Jurkat, Clone E6-1 (cell line): ENCODE measurements at regions not wholly inside any gene's neighbourhood (a gene's known extent, or its start where the extent isn't known, plus 50 kb on each side); places are given as distances from the start of the nearest gene placed in this dataset.

Experiments used
- DNase-seq: peaks from one replicate; pipeline ENCODE4 v3.0.0-alpha.2; 2011; ENCODE audit warnings: low read depth, low spot score
- H3K4me3 ChIP-seq: 2 replicates; pipeline ENCODE4 v1.5.1; 2011; ENCODE audit warnings: mild to moderate bottlenecking, low read length, control low read depth, moderate library complexity

DNA sequence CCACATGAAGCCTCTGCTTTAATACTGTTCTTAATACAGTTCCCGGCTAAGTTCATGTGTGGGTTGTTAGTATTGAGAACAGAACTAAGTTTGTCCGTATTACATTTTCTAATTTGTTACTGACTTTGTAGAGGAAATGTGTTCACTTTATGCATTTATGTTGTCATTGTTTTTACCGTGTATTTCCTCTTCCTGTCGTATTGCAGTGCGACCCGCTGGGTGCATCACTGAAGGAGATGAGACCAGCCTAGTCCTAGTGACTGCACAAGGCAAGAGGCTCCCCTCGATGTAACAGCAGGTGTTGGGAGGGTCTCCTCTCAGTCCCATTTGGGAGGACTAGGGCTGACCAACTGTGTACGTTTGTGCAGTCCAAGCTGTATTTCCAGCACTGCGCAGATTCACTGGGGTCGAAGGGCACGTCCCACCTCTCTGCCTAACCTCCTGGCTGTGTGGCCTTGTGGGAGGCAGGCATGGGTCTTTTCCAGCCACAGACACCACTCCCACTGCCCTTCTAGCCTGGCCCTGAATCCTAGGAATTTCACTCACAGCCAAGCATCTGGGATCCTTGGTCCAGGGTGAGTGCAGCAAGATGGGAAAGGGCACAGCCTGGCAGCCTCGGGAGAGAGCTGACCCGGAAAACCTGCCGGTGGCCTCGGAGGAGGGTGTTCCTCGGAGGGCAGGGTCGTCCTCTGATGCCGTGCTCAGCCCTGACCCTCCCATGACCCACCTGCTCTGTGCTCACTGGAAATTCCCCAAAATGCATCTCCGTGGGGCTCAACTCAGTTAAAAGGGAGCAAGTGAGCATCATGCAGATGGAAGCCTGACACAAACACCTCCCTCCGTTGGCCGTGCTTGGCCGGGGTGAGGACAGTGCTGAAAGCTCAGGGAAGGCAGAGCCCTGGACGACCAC, 63.9 kb upstream of the FAM20C start:
- H3K4me3 ChIP-seq = no peak overlapping the region
- no peak for DNase-seq

DNA sequence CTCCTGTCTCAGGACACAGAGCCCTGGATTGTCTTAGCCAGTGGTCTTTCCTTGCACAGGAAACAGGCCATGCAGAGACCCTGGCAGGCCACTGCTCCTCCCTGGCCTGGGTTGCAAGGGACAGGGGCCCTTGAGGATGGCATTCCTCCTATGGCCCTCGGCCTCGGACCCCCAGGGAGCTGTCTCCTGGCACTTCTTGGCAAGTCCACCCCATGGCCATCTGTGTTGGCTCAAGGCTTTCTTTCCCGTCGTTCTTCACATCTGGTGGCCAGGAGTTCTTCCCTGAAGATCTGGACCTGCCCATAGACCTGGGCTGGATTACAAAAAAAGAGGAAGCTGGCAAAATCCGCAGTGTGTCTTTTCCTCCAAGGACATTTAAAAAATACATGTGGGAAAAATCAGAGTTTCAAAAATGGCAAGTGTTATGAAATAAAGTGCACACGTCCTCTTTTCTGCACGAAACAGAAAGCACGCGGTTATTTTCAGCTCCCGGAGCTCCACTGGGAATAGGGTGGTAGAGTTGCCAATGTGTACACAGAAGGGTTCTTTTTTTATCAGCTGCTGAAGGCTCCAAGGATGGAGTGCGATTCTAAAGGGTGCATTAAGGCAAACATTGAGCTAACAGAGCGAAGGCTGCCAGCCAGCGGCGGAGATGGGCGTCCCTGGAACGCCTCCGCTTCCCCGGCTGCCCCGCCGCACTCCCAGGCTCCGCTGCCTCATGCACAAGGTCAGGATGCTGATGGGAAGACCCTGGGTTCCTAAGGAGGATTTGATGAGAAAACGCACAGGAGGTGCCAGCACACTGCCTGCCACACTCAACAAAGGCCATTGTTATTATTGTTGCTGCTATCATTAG, 62.8 kb upstream of the FAM20C start:
- no peak overlapping the region for H3K4me3 ChIP-seq
- DNase-seq = no peak

DNA sequence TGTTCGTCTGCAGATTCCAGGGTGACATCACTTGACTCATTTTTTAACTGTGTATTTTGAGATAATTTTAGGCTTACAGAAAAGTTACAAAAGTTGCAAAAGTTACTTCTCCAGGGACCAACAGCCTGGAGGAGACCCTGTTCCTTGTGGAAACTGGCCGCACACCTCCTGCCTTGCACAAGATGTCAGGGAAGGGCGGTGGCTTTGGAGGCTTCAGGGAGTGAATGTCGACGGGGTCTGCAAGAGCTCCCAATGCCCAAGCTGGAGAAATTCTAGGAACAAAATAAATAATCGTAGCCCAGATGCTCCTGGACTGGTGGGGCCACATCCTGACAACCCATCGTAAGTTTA, 62.2 kb upstream of the FAM20C start:
- H3K4me3 ChIP-seq = no peak overlapping the region
- DNase-seq = no peak

DNA sequence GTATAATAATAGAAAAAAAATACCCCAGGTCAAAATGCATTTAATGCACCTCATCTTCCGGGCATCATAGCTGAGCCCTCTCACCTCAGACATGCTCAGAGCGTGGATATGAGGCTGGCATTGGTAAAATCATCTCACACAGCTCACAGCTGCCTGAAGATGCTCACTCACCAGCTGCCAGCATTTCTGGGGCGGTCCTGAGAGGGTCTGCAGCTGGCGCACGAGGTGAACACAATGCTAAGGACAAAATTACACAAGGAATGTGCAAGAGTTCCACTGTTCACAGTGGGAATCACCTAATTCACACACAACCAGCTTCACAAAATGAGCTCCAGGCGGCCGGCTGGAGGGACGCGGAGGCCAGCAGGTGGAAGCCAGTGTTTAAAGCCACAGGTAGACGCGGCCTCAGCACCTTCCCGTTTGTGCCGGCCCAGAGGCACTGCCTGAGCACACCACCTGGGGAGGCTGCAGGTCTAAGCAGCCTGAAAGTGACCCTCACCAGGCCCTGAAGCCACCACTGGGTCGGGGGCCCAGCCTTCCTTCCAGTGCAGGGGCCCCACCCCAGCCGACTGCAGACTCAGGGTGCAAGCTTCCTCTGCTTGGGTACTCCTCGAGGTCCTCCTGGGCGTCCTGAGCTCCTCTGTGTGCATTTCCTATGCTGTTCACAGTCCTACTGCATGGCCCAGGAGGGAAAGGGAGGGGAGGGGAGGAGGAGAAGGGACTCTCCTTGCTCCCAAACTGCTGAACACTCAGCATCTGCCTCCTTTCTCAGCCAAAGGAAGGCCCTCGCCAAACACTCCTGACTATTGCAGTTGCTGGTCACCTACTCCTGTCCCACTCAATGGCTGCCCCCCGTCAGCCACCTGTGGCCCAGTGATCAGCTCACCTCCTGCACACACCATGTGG, 61.2 kb upstream of the FAM20C start:
- DNase-seq = no peak
- no peak overlapping the region for H3K4me3 ChIP-seq

DNA sequence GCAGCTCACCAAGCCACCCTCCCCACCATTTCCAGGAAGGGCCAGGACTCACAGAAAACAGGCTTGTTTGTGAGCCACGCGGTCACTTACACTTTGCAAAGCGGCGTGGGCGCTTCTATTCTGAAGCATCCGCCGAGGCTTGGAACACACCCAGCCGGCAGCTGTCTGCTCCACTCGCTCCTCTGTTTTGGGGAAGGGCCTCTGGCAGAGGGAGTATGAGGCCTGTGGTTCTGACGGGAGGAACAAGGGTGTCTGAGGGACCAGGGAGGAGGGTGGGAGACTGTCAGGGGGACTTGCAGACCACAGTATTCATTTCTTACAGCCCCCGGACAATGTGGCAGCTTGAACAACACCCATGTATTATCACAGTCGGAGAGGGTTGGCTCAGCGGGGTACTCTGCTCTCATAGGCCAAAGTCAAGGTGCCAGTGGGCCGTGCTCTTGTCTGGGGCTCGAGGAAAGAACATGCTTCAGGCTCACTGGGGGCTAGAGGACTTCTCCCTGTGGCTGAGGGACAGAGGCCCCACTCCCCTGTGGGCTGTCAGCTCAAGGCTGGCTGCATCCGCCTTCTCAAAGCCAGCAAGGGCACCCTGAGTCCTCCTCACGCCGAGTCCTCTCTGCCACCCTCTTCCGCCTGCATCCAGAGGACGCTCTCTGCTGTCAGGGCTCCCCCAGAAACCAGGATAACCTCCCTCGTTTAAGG, 60.4 kb upstream of the FAM20C start:
- DNase-seq = no peak
- H3K4me3 ChIP-seq = no peak overlapping the region

DNA sequence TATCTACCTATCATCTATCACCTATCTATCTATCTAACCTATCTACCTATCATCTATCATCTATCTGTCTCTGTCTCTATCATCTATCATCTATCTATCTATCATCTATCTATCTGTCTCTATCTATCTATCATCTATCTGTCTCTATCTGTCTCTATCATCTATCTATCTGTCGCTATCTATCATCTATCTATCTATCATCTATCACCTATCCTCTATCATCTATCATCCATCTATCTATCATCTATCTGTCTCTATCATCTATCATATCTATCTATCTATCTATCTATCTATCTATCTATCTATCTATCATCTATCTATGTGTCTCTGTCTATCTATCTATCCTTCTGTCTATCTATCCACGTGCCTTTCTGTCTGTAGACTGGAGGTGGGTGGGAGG, 59.5 kb upstream of the FAM20C start:
- DNase-seq = no peak
- no peak overlapping the region for H3K4me3 ChIP-seq

DNA sequence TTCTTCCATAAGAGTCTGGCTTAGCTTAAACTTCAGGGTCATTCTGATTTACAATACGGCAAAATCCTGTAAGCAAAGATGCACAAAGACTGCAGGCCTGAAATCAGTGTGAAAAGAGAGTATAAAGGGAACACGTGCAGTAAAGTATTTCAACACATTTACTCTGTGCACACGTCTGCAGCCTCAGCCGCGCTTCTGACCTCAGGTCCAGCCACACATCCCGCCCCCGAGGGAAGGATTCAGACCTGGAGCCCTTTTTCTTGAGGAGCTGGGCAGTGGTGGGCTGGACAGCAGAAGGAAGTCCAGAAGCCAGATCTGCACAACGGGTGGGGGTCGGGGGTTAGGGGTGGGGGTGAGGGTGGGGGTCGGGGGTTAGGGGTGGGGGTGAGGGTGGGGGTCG, 58.9 kb upstream of the FAM20C start:
- DNase-seq = no peak
- no peak overlapping the region for H3K4me3 ChIP-seq

DNA sequence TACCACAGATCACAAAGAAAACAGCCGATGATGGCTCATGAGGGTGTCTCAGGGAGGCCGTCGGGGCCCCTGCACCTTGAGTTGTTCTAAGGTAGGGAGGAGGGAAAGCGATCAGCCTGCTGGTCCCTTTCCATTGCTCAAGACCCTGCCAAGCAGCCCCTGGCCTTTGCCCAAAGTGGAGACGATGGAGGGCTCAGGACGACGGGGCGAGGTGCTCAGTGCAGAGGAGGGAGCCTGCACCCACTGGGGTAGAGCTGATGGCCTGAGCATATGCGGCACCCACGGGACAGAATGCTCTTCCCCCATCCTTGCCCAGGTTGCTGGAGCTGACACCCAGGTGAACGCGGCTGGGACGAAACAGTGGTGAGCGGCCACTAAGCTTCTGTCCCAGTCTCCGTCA, 58.3 kb upstream of the FAM20C start:
- no peak for DNase-seq
- no peak overlapping the region for H3K4me3 ChIP-seq

DNA sequence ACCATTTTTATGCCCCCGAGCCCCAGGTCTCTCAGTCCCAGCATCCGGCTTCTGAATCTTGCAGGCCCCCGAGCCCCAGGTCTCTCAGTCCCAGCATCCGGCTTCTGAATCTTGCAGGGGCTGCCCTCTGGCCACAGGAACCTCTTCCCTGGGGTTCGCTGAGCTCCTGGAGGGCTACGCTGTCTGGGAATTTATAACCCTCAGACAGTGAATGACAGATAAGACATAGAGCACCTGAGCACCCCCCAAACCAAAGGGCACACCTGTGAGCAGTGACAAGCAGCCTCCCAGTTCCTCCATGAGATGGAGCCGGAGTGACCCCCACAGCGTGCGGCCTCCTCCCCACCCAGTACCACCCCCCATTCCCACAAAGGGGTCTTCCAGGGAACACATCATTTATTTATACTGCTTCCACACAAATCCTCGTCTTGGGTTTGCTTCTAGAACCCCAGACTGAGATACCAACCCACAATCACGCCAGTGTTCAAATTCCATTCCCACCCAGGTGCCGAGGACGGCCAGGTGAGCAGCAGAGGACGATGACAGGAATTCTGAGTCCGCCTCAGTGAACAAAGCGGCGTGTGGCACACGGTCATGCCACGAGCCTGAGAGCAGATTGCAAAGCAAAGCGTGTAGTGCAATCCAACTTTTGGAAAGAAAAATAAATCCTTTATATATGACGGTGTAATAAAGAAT, 57.7 kb upstream of the FAM20C start:
- DNase-seq = no peak
- no peak overlapping the region for H3K4me3 ChIP-seq

DNA sequence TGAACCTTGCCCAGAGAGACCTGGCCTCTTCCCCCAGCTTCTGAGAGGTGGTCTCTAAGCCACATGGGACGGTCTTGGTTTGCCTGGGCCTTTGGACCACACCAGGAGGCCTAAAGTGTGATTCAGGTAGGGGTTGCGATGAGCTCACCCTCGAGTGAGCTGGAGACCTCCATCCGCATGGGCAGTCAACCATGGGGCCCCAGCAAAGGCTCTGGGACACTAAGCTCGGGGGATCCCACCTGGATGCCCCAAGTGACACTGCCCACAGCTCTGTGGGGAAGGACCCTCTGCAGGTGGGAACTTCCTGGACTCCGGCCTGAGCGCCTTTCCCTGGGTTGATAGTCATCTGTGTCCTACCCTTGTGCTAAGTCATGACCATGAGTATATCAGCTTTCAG, 57.1 kb upstream of the FAM20C start:
- H3K4me3 ChIP-seq = no peak overlapping the region
- DNase-seq = no peak

DNA sequence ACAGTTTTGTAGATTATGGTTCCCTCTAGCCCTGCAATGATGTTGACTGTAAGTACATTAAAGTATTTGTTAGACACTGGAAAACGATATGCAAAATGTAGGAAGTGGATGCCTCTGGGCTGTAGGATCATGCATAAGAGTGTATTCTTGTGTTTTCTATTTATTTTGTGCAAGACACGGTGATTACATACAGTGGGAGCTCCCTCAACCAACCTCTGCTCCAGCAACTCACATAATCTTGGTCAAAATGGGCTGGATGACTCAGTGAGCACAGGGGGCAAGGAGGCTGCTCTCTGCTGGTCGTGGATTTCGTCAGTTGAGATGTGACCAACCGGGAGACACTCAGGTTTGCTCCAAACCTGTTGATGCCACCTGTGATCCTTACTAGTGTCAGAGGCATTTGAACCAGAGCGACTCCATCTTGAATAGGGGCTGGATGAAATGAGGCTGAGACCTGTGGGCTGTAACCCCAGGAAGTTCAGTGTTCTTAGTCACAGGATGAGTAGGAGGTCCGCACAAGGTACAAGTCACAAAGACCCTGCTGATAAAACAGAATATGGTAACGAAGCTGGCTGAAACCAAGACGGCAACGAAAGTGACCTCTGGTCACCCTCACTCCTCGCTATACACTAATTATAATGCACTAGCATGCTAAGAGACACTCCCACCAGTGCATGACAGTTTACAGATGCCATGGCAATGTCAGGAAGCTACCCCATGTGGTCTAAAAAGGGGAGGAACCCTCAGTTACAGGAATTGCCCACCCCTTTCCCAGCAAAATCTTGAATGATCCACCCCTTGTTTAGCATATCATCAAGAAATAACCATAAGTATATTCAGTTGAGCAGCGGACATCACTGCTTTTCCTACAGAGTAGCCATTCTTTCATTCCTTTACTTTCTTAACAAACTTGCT, 56.4 kb upstream of the FAM20C start:
- no peak overlapping the region for H3K4me3 ChIP-seq
- no peak for DNase-seq

DNA sequence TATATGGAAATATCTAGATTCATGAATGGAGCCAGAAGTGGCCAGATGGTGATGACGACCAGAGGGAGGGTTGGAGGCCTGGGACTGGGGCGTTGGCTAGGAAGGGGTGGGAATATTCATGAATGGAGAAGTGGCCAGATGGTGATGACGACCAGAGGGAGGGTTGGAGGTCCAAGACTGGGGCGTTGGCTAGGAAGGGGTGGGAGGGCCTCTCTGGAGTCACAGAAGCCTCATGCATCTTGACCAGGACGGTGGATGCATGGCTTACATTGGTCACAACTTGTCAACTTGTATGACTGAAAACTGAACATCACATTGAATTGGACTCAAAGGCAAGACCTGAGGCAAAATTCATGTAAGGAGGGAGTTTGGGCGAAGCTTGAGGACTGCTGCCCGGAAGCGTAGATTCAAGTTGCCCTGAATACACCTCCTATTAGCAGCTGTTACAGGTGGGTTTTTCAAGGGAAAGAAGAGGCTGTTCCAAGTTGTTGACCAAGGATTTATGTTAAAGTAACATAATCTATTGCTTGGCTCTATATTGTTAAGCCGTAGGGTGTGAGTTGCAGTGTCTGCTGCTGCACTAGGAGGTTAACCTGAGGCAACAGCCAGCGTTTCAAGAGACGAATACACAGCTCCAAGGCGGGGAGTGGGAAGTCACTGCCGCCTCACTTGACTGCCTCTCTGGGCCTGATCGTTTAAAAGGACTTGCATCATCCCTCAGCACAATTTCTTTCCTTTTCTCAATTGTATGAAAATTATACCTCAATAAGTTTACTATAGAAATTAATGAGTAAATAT, 55.1 kb upstream of the FAM20C start:
- no peak overlapping the region for H3K4me3 ChIP-seq

DNA sequence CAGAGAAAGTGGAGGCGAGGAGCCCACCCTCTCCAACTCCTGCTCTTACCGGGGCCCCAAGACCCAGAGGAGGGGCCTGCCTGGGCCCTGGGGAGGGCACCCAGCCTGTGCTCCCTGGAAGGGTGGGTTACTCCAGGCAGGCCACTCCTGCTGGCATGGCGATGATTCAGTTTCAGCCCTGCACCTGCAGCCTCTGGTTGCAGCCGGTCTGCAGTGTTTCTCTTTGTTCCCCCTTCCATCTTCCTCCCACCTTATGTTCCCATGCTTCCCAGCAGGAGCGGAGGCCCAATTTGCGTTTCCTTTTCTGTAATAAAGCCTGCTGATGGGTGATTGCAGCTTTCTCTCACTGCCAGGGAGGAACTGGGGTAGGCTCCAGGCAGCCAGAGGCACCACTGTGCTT, 53.2 kb upstream of the FAM20C start:
- H3K4me3 ChIP-seq = no peak overlapping the region
- DNase-seq = no peak

More for the DNA sequence above, 55.1 kb upstream of the FAM20C start:
- no peak for DNase-seq

DNA sequence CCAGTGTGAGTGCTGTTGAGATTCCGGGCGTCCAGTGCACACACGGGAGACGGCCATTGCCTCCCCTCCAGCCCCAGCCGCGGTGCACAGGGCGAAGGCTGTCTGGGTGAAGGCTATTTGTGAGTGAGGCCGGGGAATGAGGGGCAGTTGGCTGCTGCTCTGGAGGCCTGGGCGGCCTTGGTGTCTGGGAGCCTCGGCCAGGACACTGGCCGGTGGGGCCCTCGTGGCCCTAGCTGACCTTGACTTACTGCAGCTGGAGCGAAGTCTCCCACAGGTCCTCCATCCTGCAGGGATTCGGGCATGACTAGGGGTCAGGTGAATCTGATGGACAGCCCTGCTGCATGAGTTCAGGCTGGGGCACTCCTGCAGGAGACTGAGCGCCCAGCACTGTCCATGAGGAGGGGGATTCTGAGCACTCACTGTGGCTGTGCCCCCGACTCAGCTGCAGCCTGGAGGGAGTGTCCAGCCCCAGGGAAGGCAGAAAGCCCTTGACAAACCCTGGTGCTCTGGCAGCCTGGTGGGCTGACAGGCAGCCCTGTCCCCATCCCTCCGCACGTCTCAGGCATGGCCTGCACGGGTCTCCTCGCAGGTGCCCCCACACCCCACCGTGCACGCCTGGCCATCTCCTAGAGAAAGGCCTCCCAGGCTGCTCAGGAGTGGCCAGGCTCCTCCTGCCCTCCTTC, 52.7 kb upstream of the FAM20C start:
- DNase-seq = no peak
- H3K4me3 ChIP-seq = no peak overlapping the region

DNA sequence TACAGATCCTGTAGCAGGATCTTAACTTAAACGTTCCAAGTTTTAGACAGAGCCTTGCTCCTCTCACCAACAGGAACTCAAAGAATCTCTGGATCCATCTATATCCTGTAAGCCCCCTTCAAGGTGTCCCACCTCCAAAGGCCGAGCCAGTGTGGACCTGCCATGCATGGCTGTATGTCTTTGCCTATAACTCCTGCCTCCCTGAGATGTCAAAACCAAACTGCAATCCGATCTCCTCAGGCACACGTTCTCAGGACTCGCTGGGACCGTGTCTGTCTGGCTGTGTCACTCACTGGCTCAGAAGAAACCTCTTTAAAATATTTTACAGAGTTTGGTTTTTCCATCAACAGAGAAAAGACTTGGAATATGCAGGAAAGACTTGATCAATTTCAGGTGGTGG, 51.4 kb upstream of the FAM20C start:
- no peak for DNase-seq
- no peak overlapping the region for H3K4me3 ChIP-seq
